SK-N-MC (cell line): ENCODE measurements at regions not wholly inside any gene's neighbourhood (a gene's known extent, or its start where the extent isn't known, plus 50 kb on each side); places are given as distances from the start of the nearest gene placed in this dataset.

Experiments used
- EZH2 ChIP-seq: fragments of 200-600 bp; sonication (generic); IDR thresholded peaks from one replicate; pipeline ENCODE4 v1.6.1; 2017; ENCODE audit warnings: antibody characterized with exemption
- POLR2AphosphoS5 ChIP-seq: IDR thresholded peaks from 2 replicates; pipeline ENCODE4 v1.6.1; 2012; ENCODE audit warnings: mild to moderate bottlenecking, low read depth, low read length, borderline replicate concordance

DNA sequence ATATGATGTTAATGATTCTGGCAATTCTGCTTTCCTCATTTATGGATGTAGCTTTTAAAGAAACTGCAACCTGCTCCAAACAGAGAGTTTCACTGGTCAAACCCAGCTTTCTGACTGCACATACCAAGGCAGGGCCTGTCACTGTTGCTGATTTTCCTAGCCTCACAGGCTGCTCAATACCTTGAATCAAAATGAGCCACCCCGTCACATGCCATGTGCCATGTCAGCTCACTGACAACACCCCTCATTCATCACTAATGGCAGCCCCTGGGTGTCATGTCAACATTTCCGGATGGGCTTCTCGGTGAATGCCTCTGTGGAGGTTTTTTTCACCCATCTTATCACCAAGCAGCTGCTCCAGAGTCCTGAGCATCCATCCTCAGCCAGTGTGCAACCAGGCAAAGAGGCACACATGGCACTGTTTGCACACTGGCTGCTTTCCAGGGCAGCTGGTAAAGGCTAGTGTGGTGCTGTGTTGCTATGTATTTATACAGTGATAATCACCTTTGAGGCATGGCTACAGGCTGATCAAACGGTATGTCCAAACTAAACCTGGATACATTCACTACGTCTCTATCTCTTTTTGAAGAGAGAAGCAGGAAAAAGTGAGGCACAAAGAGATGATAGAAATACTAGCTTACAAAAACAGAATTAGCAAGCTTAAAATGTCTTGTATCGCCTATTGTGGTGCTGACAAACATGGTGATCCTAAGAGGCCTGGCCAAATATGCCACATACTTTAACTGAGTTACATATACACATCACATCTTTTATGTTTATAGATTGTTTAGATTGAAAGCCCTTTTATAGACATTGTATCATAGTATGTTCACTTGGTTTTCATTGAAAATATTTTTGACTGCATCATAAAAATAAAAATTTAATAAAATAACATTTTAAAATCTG lies 94.6 kb upstream of the INPP4B start:
- TF ChIP-seq POLR2AphosphoS5 (no peak), EZH2 (no peak)
